Nephron progenitor cell (in vitro differentiated cells): ENCODE measurements at regions not wholly inside any gene's neighbourhood (a gene's known extent, or its start where the extent isn't known, plus 50 kb on each side); places are given as distances from the start of the nearest gene placed in this dataset.

Experiments used
- DNase-seq: peaks from one replicate; pipeline ENCODE4 v3.0.0; 2021
- H3K27ac Mint-ChIP-seq: 2 replicates; pipeline ENCODE4 v1.8.0; 2021; ENCODE audit warnings: mild to moderate bottlenecking, moderate library complexity, mixed read lengths
- H3K27me3 Mint-ChIP-seq: 2 replicates; pipeline ENCODE4 v1.8.0; 2021; ENCODE audit warnings: mild to moderate bottlenecking, low read depth, mixed read lengths; ENCODE audit not compliant: poor library complexity
- H3K36me3 Mint-ChIP-seq: 2 replicates; pipeline ENCODE4 v1.8.0; 2021; ENCODE audit warnings: low read depth, mixed read lengths
- H3K4me1 Mint-ChIP-seq: 2 replicates; pipeline ENCODE4 v1.8.0; 2021; ENCODE audit warnings: mixed read lengths
- H3K4me3 Mint-ChIP-seq: 2 replicates; pipeline ENCODE4 v1.8.0; 2021; ENCODE audit warnings: mild to moderate bottlenecking, moderate library complexity, mixed read lengths
- H3K9me3 Mint-ChIP-seq: 2 replicates; pipeline ENCODE4 v1.8.0; 2021; ENCODE audit warnings: mild to moderate bottlenecking, moderate library complexity, mixed read lengths
- TF ChIP-seq, protein P1 (sequence below): fragments of 200-600 bp; sonication (generic); IDR thresholded peaks from 2 replicates; pipeline ENCODE4 v1.5.0; 2021; ENCODE audit warnings: antibody characterized with exemption

DNA sequence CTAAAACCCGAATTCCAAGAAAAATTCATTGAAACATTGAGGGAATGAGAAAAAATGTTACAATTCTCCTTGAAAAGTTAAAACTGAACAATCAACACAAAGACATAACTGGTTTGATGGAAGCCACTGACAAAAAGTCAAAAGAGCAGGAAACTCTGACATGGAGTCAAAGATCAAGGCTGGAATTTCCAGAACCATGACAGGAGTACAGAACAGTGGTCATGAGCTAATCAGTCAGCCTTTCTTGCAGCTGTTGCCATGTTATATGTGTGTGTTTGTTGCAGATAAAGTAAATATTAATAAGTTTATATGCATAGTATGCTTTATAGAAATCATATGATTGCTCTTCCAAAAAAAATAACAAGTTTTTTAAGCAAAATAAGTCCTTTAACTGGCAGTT is 184.7 kb upstream of the HCCS start:
- no peaks in the 10 kb centered on the region for H3K36me3 Mint-ChIP-seq
- peaks cover 55% of the 10 kb centered on the region for H3K9me3 Mint-ChIP-seq
- H3K27me3 Mint-ChIP-seq: no peaks in the 10 kb centered on the region
- no peak for DNase-seq
- no peak overlapping the region for H3K27ac Mint-ChIP-seq
- H3K4me3 Mint-ChIP-seq: no peak overlapping the region
- peaks cover 12% of the 10 kb centered on the region for H3K4me1 Mint-ChIP-seq
- TF ChIP-seq, protein P1, sequence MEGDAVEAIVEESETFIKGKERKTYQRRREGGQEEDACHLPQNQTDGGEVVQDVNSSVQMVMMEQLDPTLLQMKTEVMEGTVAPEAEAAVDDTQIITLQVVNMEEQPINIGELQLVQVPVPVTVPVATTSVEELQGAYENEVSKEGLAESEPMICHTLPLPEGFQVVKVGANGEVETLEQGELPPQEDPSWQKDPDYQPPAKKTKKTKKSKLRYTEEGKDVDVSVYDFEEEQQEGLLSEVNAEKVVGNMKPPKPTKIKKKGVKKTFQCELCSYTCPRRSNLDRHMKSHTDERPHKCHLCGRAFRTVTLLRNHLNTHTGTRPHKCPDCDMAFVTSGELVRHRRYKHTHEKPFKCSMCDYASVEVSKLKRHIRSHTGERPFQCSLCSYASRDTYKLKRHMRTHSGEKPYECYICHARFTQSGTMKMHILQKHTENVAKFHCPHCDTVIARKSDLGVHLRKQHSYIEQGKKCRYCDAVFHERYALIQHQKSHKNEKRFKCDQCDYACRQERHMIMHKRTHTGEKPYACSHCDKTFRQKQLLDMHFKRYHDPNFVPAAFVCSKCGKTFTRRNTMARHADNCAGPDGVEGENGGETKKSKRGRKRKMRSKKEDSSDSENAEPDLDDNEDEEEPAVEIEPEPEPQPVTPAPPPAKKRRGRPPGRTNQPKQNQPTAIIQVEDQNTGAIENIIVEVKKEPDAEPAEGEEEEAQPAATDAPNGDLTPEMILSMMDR: no peak

DNA sequence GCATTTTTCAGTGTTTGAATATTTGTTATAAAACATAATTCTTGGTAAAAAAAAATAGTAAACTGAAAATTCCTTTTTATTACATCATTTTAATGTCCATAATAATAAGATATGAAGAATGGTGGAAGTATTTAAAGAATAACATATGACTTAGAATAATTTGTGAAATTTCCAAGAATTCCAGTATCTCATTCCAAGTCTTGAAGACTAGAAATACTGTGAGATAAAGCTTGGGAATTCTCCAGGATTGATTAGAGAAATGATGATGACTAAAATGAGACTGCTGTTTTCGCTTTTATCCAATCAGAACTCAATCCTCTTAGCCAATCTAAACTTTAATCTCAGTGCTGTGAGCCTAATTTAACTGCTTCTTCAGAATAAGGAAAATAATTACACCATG is 184.2 kb upstream of the HCCS start:
- H3K4me1 Mint-ChIP-seq: peaks cover 12% of the 10 kb centered on the region
- no peak overlapping the region for H3K27ac Mint-ChIP-seq
- peaks cover 54% of the 10 kb centered on the region for H3K9me3 Mint-ChIP-seq

DNA sequence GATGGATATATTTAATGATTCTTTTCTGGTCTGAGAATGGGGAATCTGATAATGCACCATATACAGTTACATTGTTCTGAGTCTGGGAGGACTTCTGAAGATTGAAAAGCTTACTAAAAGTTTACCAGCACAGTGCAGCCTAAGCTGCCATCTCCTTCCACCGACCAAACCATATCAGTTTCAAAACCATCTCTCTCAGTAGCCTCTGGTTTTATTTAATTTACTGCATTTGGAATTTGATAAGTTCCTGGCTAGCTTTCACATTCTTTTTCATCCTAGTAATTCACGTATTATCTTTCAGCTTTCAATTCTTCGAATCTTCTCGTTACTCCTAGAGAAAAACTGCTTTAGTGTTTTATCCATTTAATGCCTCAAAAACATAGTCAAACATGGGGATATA is 181.4 kb upstream of the HCCS start:
- Mint-ChIP-seq H3K9me3 (peaks cover 56% of the 10 kb centered on the region), H3K4me1 (no peaks in the 10 kb centered on the region)

More for the DNA sequence above, 184.2 kb upstream of the HCCS start:
- Mint-ChIP-seq H3K27me3 (no peaks in the 10 kb centered on the region), H3K4me3 (no peak overlapping the region), H3K36me3 (no peaks in the 10 kb centered on the region)
- TF ChIP-seq, protein P1: no peak
- DNase-seq: no peak

DNA sequence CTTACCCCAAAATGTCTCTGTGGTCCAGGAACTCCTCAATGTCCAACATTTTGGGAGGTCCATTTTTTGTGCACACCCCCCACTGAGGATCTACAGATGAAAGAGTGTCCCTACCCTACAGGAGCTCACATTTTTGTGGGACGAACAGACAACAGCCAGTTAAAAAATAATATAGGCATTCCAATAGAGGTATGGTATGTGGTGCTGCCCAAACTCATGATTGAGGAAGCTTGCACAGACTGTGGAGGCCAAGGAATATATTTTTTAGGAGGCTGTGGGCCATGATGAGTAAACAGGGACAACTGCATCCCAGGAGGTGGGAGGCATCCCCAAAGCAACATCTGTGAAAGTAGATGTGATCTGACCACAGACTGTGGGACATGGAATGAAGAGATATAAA is 181.0 kb upstream of the HCCS start:
- no peaks in the 10 kb centered on the region for H3K36me3 Mint-ChIP-seq
- no peak overlapping the region for H3K27ac Mint-ChIP-seq
- DNase-seq: no peak
- peaks cover 55% of the 10 kb centered on the region for H3K9me3 Mint-ChIP-seq
- H3K4me1 Mint-ChIP-seq: no peaks in the 10 kb centered on the region
- TF ChIP-seq, protein P1: no peak
- H3K27me3 Mint-ChIP-seq: peaks cover 4% of the 10 kb centered on the region
- no peak overlapping the region for H3K4me3 Mint-ChIP-seq

More for the DNA sequence above, 181.4 kb upstream of the HCCS start:
- DNase-seq: no peak
- Mint-ChIP-seq H3K36me3 (no peaks in the 10 kb centered on the region), H3K4me3 (no peak overlapping the region), H3K27me3 (peaks cover 4% of the 10 kb centered on the region), H3K27ac (no peak overlapping the region)
- TF ChIP-seq, protein P1: no peak

DNA sequence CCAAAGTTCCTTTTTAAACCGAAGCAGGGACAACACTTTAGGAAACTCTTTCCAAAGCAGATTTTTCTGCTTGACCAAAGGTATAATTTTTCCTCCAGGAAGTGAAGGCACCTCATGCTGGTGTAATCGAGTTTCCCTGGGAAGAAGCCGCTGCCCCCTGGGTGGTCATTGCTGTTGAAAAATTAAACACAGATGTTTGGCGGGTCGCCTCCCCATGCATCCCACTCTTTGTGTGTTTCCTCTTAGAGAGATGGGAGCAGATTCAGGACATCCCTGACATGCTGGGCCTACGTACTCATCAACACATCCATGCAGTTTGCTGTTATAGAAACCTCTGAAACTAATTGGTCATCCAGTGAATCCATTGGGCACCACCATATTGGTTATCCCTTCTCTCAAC is 179.2 kb upstream of the HCCS start:
- Mint-ChIP-seq H3K9me3 (peaks cover 49% of the 10 kb centered on the region), H3K36me3 (no peaks in the 10 kb centered on the region)

DNA sequence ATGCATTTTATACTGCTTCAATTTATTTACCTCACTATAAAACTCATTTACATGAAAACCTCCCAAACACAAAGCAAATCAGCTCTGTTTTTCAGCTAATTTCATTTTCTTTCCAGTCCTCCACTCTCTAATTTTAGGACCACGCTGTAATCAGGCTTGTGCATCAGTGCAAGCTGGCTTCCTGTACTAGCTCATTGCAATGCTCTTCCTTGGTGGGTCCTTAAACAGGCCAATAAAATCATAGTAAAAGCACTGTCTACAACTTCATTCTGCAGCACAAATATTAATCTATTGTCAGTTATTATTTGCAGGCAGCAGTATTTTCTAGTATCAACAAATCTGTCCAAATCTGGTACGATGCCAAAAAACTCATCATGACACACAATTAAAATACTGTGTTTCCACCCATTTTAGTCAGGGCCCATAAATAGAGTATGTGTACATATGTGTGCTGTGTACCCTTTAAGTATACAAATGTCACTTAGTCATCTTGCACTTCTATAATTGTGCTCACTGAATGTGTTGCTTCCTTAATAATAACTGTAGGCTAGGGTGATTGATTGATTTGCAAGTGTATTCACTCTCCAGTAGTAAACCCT is 178.2 kb upstream of the HCCS start:
- DNase-seq: no peak
- Mint-ChIP-seq H3K36me3 (no peaks in the 10 kb centered on the region), H3K4me1 (no peaks in the 10 kb centered on the region), H3K27ac (no peak overlapping the region), H3K9me3 (peaks cover 46% of the 10 kb centered on the region), H3K4me3 (no peak overlapping the region), H3K27me3 (peaks cover 4% of the 10 kb centered on the region)
- TF ChIP-seq, protein P1: no peak

More for the DNA sequence above, 179.2 kb upstream of the HCCS start:
- Mint-ChIP-seq H3K27me3 (peaks cover 4% of the 10 kb centered on the region), H3K4me1 (no peaks in the 10 kb centered on the region), H3K27ac (no peak overlapping the region), H3K4me3 (no peak overlapping the region)
- no peak for DNase-seq
- TF ChIP-seq, protein P1: no peak
